SK-N-SH treated with all-trans-retinoic acid at 6 μM for 48 hours (cell line): ENCODE measurements at regions not wholly inside any gene's neighbourhood (a gene's known extent, or its start where the extent isn't known, plus 50 kb on each side); places are given as distances from the start of the nearest gene placed in this dataset.
"Not testable (repeated sequence)": the region's sequence is repeated elsewhere in the genome, so short reads cannot be mapped to it uniquely, and the experiment has no call there.

Experiments
- ATAC-seq: fragments of 200-7000 bp; cut with Tn5 transposase; 3 replicates; pipeline ENCODE4 v1.9.1; 2020; ENCODE audit warnings: mild to moderate bottlenecking, moderate library complexity
- ARNTL ChIP-seq: fragments of 450-650 bp; formaldehyde crosslinking; IDR thresholded peaks from 2 replicates; pipeline ENCODE4 v1.5.0; 2020; ENCODE audit warnings: low read depth, mild to moderate bottlenecking, moderate library complexity, borderline replicate concordance
- BACH2 ChIP-seq: fragments of 250-450 bp; sonication (Bioruptor Pico); IDR thresholded peaks from 2 replicates; pipeline ENCODE4 v1.9.0; 2021; ENCODE audit warnings: mild to moderate bottlenecking, borderline replicate concordance
- CREB5 ChIP-seq: fragments of 250-450 bp; sonication (Bioruptor Pico); IDR thresholded peaks from 2 replicates; pipeline ENCODE4 v1.5.1; 2020; ENCODE audit warnings: low read depth, mild to moderate bottlenecking, moderate library complexity
- CSDC2 ChIP-seq: fragments of 250-450 bp; sonication (Bioruptor Pico); IDR thresholded peaks from 2 replicates; pipeline ENCODE4 v1.5.0; 2020; ENCODE audit warnings: mild to moderate bottlenecking, moderate library complexity
- ESRRG ChIP-seq: fragments of 250-450 bp; sonication (Bioruptor Pico); IDR thresholded peaks from 2 replicates; pipeline ENCODE4 v1.6.1; 2021; ENCODE audit warnings: mild to moderate bottlenecking
- GLIS3 ChIP-seq: fragments of 250-450 bp; sonication (Bioruptor Pico); IDR thresholded peaks from 2 replicates; pipeline ENCODE4 v1.5.0; 2020; ENCODE audit warnings: mild to moderate bottlenecking, moderate library complexity
- ISL1 ChIP-seq: fragments of 250-450 bp; sonication (Bioruptor Pico); IDR thresholded peaks from 2 replicates; pipeline ENCODE4 v2.1.2; 2022; ENCODE audit warnings: mild to moderate bottlenecking, moderate library complexity
- OSR1 ChIP-seq: fragments of 250-450 bp; sonication (Bioruptor Pico); IDR thresholded peaks from 2 replicates; pipeline ENCODE4 v1.8.0; 2022; ENCODE audit warnings: moderate library complexity, mild to moderate bottlenecking, inconsistent platforms
- PATZ1 ChIP-seq: fragments of 250-450 bp; sonication (Bioruptor Pico); IDR thresholded peaks from 2 replicates; pipeline ENCODE4 v1.8.0; 2020; ENCODE audit warnings: mild to moderate bottlenecking, moderate library complexity, borderline replicate concordance
- PPARA ChIP-seq: fragments of 250-450 bp; sonication (Bioruptor Pico); IDR thresholded peaks from 2 replicates; pipeline ENCODE4 v1.5.0; 2020; ENCODE audit warnings: mild to moderate bottlenecking, borderline replicate concordance
- SNAI2 ChIP-seq: fragments of 250-450 bp; sonication (Bioruptor Pico); IDR thresholded peaks from 2 replicates; pipeline ENCODE4 v1.5.0; 2020; ENCODE audit warnings: mild to moderate bottlenecking, moderate library complexity
- TOX ChIP-seq: fragments of 250-450 bp; sonication (Bioruptor Pico); IDR thresholded peaks from 2 replicates; pipeline ENCODE4 v1.8.0; 2021; ENCODE audit warnings: mild to moderate bottlenecking, moderate library complexity, borderline replicate concordance
- ZC3H10 ChIP-seq: fragments of 250-450 bp; sonication (Bioruptor Pico); IDR thresholded peaks from 2 replicates; pipeline ENCODE4 v1.5.1; 2021; ENCODE audit warnings: mild to moderate bottlenecking, moderate library complexity
- ZNF565 ChIP-seq: fragments of 450-650 bp; formaldehyde crosslinking; conservative IDR thresholded peaks from 2 replicates; pipeline ENCODE4 v1.5.0; 2020; ENCODE audit warnings: low read depth, mild to moderate bottlenecking, moderate library complexity
- ZNF70 ChIP-seq: fragments of 450-650 bp; formaldehyde crosslinking; IDR thresholded peaks from 2 replicates; pipeline ENCODE4 v1.5.0; 2020; ENCODE audit warnings: mild to moderate bottlenecking, moderate library complexity
- ZNF8 ChIP-seq: fragments of 450-650 bp; formaldehyde crosslinking; IDR thresholded peaks from 2 replicates; pipeline ENCODE4 v1.5.0; 2020; ENCODE audit warnings: mild to moderate bottlenecking, moderate library complexity
- TF ChIP-seq, protein P1 (sequence below): fragments of 250-450 bp; sonication (Bioruptor Pico); IDR thresholded peaks from 2 replicates; pipeline ENCODE4 v1.5.1; 2021; ENCODE audit warnings: mild to moderate bottlenecking, moderate library complexity
- TF ChIP-seq, protein P2 (sequence below): fragments of 250-450 bp; sonication (Bioruptor Pico); IDR thresholded peaks from 2 replicates; pipeline ENCODE4 v1.8.0; 2021; ENCODE audit warnings: low read depth, mild to moderate bottlenecking, moderate library complexity, borderline replicate concordance

DNA sequence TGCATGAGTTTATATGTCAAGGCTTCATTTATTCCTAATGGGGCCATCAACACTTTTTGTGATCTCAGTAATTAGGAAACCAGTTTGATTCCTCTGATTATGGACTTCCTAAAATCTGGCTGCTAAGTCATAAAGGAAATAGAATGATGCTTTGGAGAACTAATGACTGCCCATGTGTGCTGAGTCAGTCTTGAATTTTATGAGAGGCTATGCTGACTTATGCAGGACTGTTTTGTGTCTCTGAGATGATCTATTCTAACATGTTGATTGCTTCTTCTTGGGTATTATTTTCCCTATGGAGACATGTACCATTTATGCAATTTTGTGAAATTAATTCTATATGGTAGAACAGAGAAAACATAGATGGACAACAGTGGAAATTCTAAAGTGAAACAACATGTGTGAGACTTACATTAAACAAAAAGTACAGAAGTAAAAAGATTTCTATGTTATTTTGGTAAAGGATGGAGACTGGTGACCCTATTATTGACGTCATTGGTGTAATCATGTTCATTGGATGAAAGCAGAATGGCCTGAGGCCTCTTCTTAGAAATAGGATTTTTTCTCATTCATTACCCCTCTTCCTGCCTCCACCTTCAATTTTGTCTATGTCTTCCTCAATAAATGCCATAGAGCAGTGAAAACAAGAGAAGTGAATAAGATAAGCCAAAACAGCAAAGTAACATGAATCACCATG is 1658.2 kb upstream of the PIK3C3 start:
- TF ChIP-seq, protein P1, sequence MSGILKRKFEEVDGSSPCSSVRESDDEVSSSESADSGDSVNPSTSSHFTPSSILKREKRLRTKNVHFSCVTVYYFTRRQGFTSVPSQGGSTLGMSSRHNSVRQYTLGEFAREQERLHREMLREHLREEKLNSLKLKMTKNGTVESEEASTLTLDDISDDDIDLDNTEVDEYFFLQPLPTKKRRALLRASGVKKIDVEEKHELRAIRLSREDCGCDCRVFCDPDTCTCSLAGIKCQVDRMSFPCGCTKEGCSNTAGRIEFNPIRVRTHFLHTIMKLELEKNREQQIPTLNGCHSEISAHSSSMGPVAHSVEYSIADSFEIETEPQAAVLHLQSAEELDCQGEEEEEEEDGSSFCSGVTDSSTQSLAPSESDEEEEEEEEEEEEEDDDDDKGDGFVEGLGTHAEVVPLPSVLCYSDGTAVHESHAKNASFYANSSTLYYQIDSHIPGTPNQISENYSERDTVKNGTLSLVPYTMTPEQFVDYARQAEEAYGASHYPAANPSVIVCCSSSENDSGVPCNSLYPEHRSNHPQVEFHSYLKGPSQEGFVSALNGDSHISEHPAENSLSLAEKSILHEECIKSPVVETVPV (CRISPR knock-in tag): no peak
- no peak for TF ChIP-seq ARNTL (CRISPR knock-in tag)
- no peak for TF ChIP-seq ZNF8
- no peak for TF ChIP-seq ISL1 (CRISPR knock-in tag)
- TF ChIP-seq CREB5 (CRISPR knock-in tag): no peak
- TF ChIP-seq PPARA (CRISPR knock-in tag): no peak
- no peak for TF ChIP-seq ZNF70 (CRISPR knock-in tag)
- TF ChIP-seq, protein P2, sequence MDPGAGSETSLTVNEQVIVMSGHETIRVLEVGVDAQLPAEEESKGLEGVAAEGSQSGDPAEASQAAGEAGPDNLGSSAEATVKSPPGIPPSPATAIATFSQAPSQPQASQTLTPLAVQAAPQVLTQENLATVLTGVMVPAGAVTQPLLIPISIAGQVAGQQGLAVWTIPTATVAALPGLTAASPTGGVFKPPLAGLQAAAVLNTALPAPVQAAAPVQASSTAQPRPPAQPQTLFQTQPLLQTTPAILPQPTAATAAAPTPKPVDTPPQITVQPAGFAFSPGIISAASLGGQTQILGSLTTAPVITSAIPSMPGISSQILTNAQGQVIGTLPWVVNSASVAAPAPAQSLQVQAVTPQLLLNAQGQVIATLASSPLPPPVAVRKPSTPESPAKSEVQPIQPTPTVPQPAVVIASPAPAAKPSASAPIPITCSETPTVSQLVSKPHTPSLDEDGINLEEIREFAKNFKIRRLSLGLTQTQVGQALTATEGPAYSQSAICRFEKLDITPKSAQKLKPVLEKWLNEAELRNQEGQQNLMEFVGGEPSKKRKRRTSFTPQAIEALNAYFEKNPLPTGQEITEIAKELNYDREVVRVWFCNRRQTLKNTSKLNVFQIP (CRISPR knock-in tag): no peak
- ATAC-seq: no peak

DNA sequence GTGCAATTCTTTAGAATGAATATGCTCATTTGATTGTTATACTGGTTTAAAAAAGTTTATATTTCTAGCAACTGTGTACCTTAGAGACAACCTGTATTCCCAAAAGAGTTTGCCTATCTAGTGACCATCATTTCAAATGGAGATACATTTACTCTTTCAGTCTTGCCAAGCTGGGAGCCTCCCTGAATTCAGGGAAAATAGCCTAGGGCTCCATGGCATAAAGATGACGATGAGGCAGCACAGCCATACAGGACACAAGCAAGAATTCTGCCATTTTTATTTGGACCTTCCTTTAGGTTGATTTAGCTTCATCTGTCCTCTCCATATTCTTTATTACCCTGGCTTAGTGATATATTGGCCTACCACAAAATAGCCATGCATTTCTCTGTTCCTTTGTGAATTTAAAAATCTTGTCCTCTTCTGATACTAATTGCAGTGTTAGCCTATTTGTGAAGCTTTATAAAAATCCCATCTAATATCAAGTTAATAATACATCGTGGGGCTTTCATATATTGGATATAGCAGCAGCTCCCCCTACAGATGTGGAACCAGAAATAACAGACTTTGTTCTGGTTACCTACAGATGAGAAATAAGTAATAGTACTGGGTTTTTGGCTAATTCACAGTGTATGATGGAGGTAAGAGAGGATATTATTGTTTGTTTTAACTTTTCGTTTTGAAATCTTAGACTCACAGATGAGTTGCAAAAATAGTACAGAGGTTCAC is 1661.9 kb upstream of the PIK3C3 start:
- TF ChIP-seq SNAI2 (CRISPR knock-in tag) (no peak), GLIS3 (CRISPR knock-in tag) (no peak), TOX (CRISPR knock-in tag) (no peak), BACH2 (CRISPR knock-in tag) (no peak), ZC3H10 (CRISPR knock-in tag) (no peak)
- no peak for ATAC-seq

GRCh38 chr18:40283560-40283959 is 1671.5 kb upstream of the PIK3C3 start:
- TF ChIP-seq OSR1 (CRISPR knock-in tag) (no peak), ESRRG (CRISPR knock-in tag) (no peak), PATZ1 (CRISPR knock-in tag) (no peak)
- ATAC-seq: no peak

GRCh38 chr18:40281356-40281755 is 1673.7 kb upstream of the PIK3C3 start:
- not testable (repeated sequence) for ATAC-seq

- TF ChIP-seq CSDC2 (CRISPR knock-in tag) (no peak), ZNF565 (CRISPR knock-in tag) (no peak), ZC3H10 (CRISPR knock-in tag) (no peak), ZNF8 (no peak), SNAI2 (CRISPR knock-in tag) (no peak), ISL1 (CRISPR knock-in tag) (no peak)
- TF ChIP-seq, protein P2 (CRISPR knock-in tag): no peak
- ATAC-seq: no peak
Observed at GRCh38 chr18:40274618-40275196, 1680.3 kb upstream of the PIK3C3 start.
